DOHH2 (cell line): ENCODE measurements at regions not wholly inside any gene's neighbourhood (a gene's known extent, or its start where the extent isn't known, plus 50 kb on each side); places are given as distances from the start of the nearest gene placed in this dataset.
A peak's percentile ranks its signal among the peaks of the same experiment; 100 is the strongest.

Experiments used
- CTCF ChIP-seq: fragments of 200-600 bp; sonication (generic); IDR thresholded peaks from one replicate; pipeline ENCODE4 v1.5.1; 2014; ENCODE audit warnings: antibody characterized with exemption, mild to moderate bottlenecking, low read depth, low read length; ENCODE audit not compliant: poor library complexity, severe bottlenecking
- EZH2phosphoT487 ChIP-seq: fragments of 200-600 bp; sonication (generic); IDR thresholded peaks from 2 replicates; pipeline ENCODE4 v1.6.1; 2017; ENCODE audit warnings: borderline replicate concordance, mild to moderate bottlenecking, antibody characterized with exemption, low read length, moderate library complexity, mixed read lengths

- TF ChIP-seq EZH2phosphoT487 (no peak), CTCF (peak; percentile 14)
These were observed 150.2 kb upstream of the CLEC14A start for GRCh38 chr14:38405851-38406635.
